ENCODE measurements at regions not wholly inside any gene's neighbourhood (a gene's known extent, or its start where the extent isn't known, plus 50 kb on each side); places are given as distances from the start of the nearest gene placed in this dataset.
"Not testable (repeated sequence)": the region's sequence is repeated elsewhere in the genome, so short reads cannot be mapped to it uniquely, and the experiment has no call there.

DNA sequence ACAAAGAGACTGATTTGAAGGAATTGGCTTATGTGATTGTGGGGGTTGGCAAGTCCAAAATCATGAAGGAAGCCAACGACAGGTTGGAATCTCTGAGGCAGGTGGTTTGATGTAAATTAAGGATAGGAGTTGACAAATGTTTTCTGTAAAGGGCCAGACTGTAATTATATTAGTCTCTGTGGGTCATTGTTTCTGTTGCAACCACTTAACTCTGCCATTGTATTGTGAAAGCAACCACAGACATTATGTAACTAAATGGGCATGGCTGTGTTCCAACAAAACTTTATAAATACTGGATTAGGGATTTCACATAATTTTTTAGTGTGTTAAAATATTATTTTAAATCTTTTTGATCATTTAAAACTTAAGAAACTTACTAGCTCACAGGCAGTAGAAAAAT lies 199.2 kb upstream of the MYLIP start:
- DNase-seq = no peak

- no peak for DNase-seq
Observed at GRCh38 chr6:15927531-15928225, 201.2 kb upstream of the MYLIP start.

DNA sequence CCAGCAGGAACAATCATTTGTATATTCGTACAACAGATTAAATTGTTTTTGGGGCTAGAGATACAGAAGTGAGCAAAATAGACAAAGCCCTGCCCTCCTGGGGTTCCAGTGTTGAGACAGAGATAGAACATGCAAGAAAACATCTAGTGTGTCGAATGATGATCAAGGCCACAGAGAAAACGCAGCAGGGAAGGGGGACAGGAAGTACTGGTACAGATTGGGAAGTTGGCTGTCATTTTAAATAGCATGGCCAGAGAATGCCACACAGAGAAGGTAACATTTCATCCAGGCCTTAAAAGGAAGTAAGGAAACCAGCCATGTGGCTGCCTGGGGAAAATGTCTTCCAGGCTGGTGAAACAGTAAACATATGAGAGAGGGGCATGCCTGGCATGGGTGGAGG lies 202.6 kb upstream of the MYLIP start:
- DNase-seq = no peak

DNA sequence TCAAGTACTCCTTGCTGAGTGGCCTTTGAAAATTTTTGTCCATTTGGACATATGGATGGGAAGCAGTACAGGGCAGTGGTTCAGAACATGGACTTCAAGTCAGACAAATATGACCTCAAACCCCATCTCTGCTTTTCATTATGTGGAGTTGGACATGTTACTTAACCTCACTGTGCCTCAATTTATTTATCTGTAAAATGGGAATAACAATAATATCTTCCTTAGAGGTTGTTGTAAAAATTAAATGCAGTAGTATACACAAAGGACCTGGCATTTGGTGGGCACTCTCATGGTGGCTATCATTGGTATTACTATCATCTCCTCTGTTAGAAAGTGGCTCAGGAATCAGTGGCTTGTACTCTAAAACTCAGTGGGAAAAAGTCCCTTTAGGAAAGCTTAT lies 204.0 kb upstream of the MYLIP start:
- no peak for DNase-seq

- DNase-seq = no peak
Observed at GRCh38 chr6:15922510-15923250, 206.2 kb upstream of the MYLIP start.

DNA sequence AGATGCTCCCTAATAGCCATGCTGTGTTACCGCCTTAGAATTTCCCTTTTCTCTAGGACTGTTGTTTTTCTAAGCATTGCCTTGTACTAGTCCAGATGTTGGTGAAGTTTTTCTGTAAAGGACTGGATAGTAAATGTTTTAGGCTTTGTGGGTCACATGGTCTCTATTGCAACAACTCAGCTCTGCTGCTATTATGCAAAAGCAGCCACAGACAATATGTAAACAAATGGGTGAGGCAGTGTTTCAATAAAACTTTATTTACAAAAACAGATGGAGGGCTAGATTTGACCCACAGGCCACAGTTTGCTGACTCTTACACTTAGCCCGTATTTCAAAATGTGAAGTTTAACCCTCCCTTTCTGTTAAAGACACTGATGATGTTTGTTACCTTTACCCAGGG lies 207.6 kb upstream of the MYLIP start:
- DNase-seq = no peak

DNA sequence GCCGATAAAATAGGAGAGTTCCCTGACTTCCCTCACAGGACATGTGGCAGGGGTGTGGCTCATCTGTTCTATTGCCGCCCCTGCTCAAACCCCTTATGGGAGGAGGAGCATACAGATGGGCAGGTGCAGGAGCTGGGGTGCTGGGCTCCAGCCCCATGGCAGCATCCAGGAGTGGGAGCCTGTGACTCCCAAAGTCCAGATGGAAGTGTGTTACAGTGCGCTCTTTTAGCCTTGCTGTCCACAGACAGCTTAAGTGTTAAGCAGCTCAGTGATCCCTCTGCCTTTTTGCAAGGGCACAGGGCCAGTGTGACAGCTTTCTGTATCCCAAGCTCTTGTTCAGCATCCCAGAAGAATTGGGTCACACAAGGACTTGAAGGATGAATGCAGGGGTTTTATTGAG lies 212.3 kb upstream of the MYLIP start:
- DNase-seq = no peak

DNA sequence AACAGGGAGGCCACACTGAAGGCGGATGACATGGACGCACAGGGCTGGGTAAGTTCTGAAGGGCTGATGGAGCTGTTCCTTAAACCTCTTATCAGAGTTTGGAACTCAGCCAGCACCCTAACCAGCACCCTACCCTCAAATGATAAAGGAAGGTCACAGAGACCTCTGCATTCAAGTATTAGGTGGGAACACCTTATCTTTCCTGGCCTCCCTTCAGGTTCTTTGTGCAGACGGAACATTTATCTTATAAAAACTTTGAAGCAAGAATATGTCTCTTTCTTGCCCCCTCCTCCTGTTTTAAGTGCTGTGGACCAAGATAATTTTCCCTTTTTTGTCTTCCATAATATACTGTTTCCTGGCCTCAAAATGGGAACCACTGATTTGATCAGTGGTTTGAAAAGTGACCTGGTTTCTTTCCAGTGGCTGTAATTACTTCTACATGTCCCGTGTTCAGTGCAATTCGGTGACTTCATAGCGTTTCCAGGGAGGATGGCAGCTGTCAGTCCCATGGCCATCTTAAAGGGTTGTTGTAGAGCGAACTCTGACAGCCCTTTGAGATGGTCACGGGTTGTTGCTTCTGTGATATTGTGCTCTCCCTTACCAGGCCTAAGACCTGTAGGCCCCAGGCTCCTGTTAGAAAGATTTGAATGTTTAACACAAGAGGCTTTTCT lies 213.2 kb upstream of the MYLIP start:
- DNase-seq = no peak

GRCh38 chr6:15914553-15914952 lies 214.3 kb upstream of the MYLIP start:
- no peak for DNase-seq

DNA sequence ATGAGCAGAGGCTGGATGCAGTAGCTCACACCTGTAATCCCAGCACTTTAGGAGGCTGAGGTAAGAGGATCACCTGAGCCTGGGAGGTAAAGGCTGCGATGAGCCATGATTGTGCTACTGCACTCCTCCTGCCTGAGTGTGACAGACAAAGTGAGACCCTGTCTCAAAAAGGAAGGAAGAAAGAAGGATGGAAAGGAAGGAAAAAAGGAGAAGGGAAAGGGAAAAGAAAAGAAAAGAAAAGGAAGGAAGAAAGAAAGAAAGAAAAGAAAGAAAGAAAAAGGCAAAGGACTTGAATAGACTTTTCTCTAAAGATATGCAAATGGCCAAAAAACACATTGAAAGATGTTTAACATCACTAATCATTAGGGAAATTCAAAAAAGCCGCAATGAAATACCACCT lies 215.3 kb upstream of the MYLIP start:
- DNase-seq = no peak

DNA sequence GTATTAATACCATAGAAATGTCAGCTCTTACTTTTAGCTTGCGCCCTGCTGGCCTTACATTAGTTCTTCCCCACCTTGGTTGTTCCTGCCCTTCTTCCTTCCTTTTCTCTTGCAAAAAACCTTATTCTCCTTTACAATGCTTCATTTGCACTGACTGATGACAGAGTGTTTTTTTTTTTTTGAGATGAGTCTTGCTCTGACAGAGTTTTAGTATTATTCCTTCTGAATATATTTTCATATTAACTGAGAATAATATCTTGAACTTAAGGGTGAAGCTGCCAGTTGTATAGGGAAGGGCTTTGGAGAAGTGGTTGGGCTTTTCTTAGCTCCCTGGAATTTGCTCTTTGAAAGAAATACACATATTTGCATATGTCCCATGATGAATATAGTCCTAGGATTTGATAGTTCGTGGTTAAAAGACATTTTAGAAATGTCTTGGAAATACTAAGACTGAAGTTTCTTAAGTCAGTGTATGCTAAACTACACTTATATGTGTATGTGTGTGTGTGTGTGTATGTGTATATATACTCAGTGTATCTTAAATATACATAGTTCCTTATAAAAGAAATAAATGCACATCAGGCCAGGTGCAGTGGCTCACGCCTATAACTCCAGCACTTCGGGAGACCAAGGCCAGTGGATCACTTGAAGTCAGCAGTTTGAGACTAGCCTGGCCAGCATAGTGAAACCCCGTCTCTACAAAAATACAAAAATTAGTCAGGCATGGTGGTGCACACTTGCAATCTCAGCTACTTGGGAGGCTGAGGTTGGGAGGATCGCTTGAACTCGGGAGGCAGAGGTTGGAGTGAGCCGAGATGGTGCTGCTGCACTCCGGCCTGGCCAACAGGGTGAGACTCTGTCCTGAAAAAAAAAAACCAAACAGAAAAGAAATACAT lies 216.1 kb upstream of the MYLIP start:
- no peak for DNase-seq

- DNase-seq = no peak
Observed at GRCh38 chr6:15911753-15912504, 217.0 kb upstream of the MYLIP start.

- no peak for DNase-seq
Observed at GRCh38 chr6:15909290-15910070, 219.4 kb upstream of the MYLIP start.

DNA sequence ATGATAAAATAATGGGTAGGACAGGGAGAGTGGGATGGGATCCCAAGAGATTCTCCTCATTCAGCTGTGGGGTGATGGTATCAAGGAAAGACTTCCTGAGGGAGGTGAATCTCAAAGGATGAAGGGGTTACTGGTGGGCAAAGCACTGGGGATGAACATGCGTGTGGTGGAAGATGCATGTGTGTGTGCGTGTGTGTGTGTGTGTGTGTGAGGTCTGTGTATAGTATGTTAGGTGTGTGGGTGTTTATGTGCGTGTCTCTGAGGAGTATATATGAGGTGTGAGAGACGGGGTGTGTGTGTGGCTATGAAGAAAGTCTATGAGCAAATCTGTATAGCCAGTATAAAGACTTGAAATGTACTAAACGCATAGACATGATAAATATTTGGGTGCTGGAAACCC lies 220.0 kb upstream of the MYLIP start:
- DNase-seq = no peak

DNA sequence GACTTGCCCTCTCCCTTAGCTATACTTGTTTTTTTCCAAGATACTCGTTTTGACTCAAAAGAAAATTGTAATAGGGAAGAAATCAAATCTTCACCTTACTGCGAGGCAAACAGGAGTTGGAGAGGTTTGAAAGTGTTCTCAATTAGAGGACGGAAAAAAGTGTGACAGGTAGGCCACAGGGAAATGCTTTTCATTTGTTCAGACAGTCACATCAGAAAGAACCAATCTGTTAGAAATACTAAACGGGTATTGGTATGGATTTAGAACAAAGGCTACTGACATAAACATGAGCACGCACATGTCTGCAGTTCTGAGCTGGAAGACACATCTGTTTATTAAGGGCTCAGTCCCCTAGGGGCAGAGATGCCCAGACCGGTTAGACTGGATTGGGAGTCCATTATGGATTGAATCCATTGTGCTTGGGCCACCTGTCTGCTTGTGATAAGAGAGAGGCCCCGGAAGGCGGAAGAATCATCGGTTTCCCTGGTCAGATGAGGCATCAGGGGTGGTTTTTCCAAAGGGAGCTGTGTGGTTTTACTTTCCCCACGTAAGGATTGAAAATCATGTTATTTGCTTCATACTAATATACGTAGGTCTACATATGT lies 220.9 kb upstream of the MYLIP start:
- no peak for DNase-seq

GRCh38 chr6:15907220-15907913 lies 221.5 kb upstream of the MYLIP start:
- DNase-seq = not testable (repeated sequence)

DNA sequence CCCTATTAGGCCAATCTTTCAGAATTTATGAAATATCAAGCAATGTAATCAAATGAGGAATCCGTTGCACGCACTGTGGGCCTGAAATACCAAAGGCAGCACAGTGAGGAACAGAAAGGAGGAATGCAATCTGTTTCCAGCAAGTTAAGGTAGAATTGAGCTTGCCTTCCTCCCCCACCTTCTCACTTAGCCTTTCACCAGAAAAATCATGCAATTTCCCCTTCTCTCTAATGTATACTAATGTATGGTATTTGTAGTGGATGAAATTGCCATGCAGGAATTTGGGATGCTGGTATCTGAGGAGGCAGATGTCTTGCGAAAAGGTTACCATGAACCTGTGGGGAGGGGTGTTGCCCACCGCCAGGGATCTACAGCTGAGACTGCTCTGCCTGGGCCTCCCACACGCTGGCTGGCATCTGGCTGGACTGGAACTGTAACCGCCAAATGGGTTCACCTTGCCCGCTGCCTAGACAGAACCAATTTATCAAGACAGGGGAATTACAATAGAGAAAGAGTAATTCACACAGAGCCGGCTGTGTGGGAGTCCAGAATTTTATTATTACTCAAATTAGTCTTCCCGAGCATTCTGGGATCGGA lies 222.4 kb upstream of the MYLIP start:
- no peak for DNase-seq

Data from anterior cingulate cortex (tissue), 58 donors.